Gastroesophageal sphincter (tissue), 3 donors: ENCODE measurements at regions not wholly inside any gene's neighbourhood (a gene's known extent, or its start where the extent isn't known, plus 50 kb on each side); places are given as distances from the start of the nearest gene placed in this dataset.

ENCODE experiments used
- POLR2A ChIP-seq, 2 donors: fragments of 450-650 bp; IDR thresholded peaks; one replicate each; pipeline ENCODE4 v1.6.1; 2017; ENCODE audit warnings: antibody characterized with exemption in 2 of 2, mild to moderate bottlenecking in 2 of 2, moderate library complexity in 1 of 2
- POLR2AphosphoS5 ChIP-seq: sonication (generic); formaldehyde crosslinking; IDR thresholded peaks from one replicate; pipeline ENCODE4 v1.6.1; 2017; ENCODE audit warnings: antibody characterized with exemption
- TF ChIP-seq, protein P1 (sequence below), 4 experiments: fragments of 200-600 bp in 2 of 4; fragments of 450-650 bp in 2 of 4; sonication (generic) in 1 of 4; IDR thresholded peaks; one replicate each; pipeline ENCODE4 v1.5.1; 2017 to 2019; ENCODE audit warnings: antibody characterized with exemption in 4 of 4, mild to moderate bottlenecking in 2 of 4, moderate library complexity in 2 of 4

DNA sequence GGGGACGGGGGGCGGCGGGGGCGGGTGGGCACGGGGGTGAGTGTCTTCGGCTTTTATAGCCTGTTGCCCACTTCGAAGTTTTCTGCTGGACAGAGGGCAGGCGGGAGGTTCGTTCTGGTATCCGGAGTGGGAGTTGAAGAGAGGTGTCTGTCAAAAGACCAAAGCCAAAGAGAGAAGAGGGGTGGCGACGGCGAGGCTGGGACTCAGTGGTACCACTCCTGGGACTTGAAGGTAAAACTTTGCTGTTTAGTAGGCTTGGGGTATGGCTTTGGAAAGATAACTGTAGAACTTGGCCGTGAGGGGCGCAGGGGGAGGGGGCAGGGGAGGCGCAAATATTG, 215.8 kb upstream of the DTNA start:
- TF ChIP-seq POLR2A (IDR thresholded peaks at IDR 0.05) (no peak), POLR2AphosphoS5 (no peak)
- TF ChIP-seq, protein P1, sequence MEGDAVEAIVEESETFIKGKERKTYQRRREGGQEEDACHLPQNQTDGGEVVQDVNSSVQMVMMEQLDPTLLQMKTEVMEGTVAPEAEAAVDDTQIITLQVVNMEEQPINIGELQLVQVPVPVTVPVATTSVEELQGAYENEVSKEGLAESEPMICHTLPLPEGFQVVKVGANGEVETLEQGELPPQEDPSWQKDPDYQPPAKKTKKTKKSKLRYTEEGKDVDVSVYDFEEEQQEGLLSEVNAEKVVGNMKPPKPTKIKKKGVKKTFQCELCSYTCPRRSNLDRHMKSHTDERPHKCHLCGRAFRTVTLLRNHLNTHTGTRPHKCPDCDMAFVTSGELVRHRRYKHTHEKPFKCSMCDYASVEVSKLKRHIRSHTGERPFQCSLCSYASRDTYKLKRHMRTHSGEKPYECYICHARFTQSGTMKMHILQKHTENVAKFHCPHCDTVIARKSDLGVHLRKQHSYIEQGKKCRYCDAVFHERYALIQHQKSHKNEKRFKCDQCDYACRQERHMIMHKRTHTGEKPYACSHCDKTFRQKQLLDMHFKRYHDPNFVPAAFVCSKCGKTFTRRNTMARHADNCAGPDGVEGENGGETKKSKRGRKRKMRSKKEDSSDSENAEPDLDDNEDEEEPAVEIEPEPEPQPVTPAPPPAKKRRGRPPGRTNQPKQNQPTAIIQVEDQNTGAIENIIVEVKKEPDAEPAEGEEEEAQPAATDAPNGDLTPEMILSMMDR (IDR thresholded peaks at IDR 0.05) = no peak
